ENCODE measurements at regions not wholly inside any gene's neighbourhood (a gene's known extent, or its start where the extent isn't known, plus 50 kb on each side); places are given as distances from the start of the nearest gene placed in this dataset.

DNA sequence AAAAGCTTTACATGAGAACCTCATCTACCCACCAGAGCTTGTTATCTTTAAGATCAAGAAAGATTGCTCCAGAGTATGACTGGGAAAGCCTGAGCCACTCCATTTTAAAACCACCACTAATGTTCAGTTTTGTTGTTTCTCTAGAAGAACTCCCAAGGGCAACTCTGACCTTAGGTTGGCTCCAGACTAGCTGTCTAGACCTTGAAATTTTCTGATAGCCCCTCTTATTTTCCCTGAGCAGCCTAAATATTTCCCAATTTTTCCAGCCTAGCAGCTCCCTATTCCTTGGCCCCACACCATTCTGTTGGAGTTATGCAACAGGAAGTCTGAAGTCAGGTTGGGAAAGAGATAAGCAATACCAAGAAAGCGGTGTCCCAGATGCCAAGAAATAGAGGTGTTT lies 84.6 kb upstream of the TCF21 start:
- Histone ChIP-seq H3K27me3 (no peaks in the 10 kb centered on the region), H3K27ac (replicated peaks in 1 of 4) (no peak overlapping the region), H3K4me1 (peaks cover 0 to 6% (median 0%) of the 10 kb centered on the region in 4 donors), H3K9me3 (no peaks in the 10 kb centered on the region), H3K36me3 (no peaks in the 10 kb centered on the region), H3K4me3 (no peak overlapping the region)
- 82% methylated on average over 1 of the region's 1 CpG for WGBS
- no peak for DNase-seq (ENCODE audit: extremely low spot score)
- intact Hi-C loops (cut with DNase I): no loop called here
- no peak for TF ChIP-seq EP300 (IDR thresholded peaks at IDR 0.05)
- TF ChIP-seq POLR2AphosphoS5 (IDR thresholded peaks at IDR 0.05): peak in 1 of 2 donors; percentile 19

GRCh38 chr6:133805876-133806275 lies 83.0 kb upstream of the TCF21 start:
- Histone ChIP-seq H3K4me3 (no peak overlapping the region), H3K27ac (replicated peaks in 1 of 4) (no peak overlapping the region), H3K9me3 (no peaks in the 10 kb centered on the region), H3K27me3 (no peaks in the 10 kb centered on the region), H3K36me3 (no peaks in the 10 kb centered on the region), H3K4me1 (peaks cover 0 to 6% (median 0%) of the 10 kb centered on the region in 4 donors)
- TF ChIP-seq EP300 (IDR thresholded peaks at IDR 0.05): no peak
- TF ChIP-seq POLR2AphosphoS5 (IDR thresholded peaks at IDR 0.05): no peak
- no peak for TF ChIP-seq CTCF (IDR thresholded peaks at IDR 0.05)
- TF ChIP-seq POLR2A (IDR thresholded peaks at IDR 0.05; ENCODE audit: low read depth): no peak
- no peak for DNase-seq (ENCODE audit: extremely low spot score)
- intact Hi-C loops (cut with DNase I): no loop called here
- 76% methylated on average over 2 of the region's 2 CpGs for WGBS

DNA sequence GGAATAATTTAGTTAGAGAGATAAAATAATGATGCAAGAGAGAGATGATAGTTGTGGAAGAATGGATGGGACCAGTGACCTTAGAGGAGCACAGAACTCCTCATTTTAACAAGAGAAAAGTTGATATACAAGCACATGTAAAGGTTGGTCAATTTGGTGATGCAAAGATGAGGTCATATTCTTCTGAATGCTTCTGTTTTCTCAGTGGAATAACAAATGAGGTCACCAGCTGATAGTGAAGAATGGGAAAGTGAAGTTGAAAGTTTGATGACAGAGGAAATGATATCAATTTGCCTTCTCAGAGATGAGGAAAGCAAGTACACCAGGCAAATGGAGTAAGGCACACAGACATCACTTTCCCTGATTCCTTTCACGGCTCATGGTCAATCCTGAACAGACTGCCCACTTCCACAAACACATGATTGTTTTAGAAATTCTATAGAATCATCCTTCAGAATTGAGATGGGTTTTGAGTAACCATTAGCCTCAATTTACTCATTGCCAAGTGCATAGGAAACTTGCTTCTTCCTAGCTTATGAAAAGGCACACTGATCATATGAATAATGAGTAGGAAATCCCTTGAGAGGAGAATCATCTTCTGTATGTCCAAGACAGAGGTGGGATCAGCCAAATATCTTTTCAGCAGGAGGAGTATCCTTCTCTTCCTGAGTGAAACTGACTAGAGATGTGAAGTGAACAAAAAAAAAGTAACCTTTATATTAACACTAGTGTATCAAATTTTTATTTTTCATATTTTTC lies 82.4 kb upstream of the TCF21 start:
- Histone ChIP-seq H3K27me3 (no peaks in the 10 kb centered on the region), H3K9me3 (no peaks in the 10 kb centered on the region), H3K27ac (replicated peaks in 1 of 4) (no peak overlapping the region), H3K36me3 (no peaks in the 10 kb centered on the region), H3K4me1 (peaks cover 0 to 6% (median 0%) of the 10 kb centered on the region in 4 donors), H3K4me3 (no peak overlapping the region)
- WGBS: 75% methylated on average over 1 of the region's 1 CpG
- intact Hi-C loops (cut with DNase I): no loop called here
- no peak for DNase-seq (ENCODE audit: extremely low spot score)
- TF ChIP-seq POLR2A (IDR thresholded peaks at IDR 0.05; ENCODE audit: low read depth): no peak
- TF ChIP-seq POLR2AphosphoS5 (IDR thresholded peaks at IDR 0.05): no peak
- TF ChIP-seq CTCF (IDR thresholded peaks at IDR 0.05): no peak
- TF ChIP-seq EP300 (IDR thresholded peaks at IDR 0.05): no peak

DNA sequence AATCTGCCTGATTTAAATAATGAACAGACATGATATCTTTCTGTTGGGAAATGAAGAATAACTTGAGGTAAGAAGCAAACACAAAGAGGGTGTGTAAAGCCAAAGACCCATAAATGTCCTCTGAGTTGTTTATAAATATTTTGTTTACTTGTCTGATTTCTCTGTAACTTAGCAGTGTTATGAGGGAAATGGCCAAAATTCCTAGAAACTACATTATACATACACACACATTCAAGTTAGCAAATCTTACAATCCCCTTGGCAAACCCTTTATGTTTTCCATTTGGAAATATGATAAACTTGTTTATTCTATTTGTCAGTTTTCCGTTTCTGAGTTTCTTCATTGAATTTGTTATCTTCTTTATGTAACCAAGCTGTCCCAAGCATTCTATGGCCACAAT lies 81.4 kb upstream of the TCF21 start:
- 40% methylated on average over 1 of the region's 1 CpG for WGBS
- no peak for DNase-seq (ENCODE audit: extremely low spot score)

GRCh38 chr6:133809406-133809805 lies 79.5 kb upstream of the TCF21 start:
- Histone ChIP-seq H3K9me3 (no peaks in the 10 kb centered on the region), H3K27ac (replicated peaks in 1 of 4) (no peak overlapping the region), H3K4me1 (peaks cover 0 to 6% (median 0%) of the 10 kb centered on the region in 4 donors), H3K4me3 (no peak overlapping the region), H3K36me3 (no peaks in the 10 kb centered on the region), H3K27me3 (no peaks in the 10 kb centered on the region)
- DNase-seq (ENCODE audit: extremely low spot score): no peak
- intact Hi-C loops (cut with DNase I): no loop called here
- 83% methylated on average over 1 of the region's 1 CpG for WGBS
- no peak for TF ChIP-seq EP300 (IDR thresholded peaks at IDR 0.05)
- TF ChIP-seq POLR2AphosphoS5 (IDR thresholded peaks at IDR 0.05): no peak
- TF ChIP-seq POLR2A (IDR thresholded peaks at IDR 0.05; ENCODE audit: low read depth): no peak

More for the DNA sequence above, 81.4 kb upstream of the TCF21 start:
- H3K4me1 ChIP-seq: peaks cover 0 to 6% (median 0%) of the 10 kb centered on the region in 4 donors
- intact Hi-C loops (cut with DNase I): no loop called here
- no peak overlapping the region for H3K27ac ChIP-seq (replicated peaks in 1 of 4)
- TF ChIP-seq POLR2A (IDR thresholded peaks at IDR 0.05; ENCODE audit: low read depth) (no peak), POLR2AphosphoS5 (IDR thresholded peaks at IDR 0.05) (no peak), EP300 (IDR thresholded peaks at IDR 0.05) (no peak), CTCF (IDR thresholded peaks at IDR 0.05) (no peak)
- H3K27me3 ChIP-seq: no peaks in the 10 kb centered on the region
- no peak overlapping the region for H3K4me3 ChIP-seq
- H3K36me3 ChIP-seq: no peaks in the 10 kb centered on the region
- H3K9me3 ChIP-seq: no peaks in the 10 kb centered on the region
